ENCODE measurements at regions not wholly inside any gene's neighbourhood (a gene's known extent, or its start where the extent isn't known, plus 50 kb on each side); places are given as distances from the start of the nearest gene placed in this dataset.
"Not testable (repeated sequence)": the region's sequence is repeated elsewhere in the genome, so short reads cannot be mapped to it uniquely, and the experiment has no call there.

DNA sequence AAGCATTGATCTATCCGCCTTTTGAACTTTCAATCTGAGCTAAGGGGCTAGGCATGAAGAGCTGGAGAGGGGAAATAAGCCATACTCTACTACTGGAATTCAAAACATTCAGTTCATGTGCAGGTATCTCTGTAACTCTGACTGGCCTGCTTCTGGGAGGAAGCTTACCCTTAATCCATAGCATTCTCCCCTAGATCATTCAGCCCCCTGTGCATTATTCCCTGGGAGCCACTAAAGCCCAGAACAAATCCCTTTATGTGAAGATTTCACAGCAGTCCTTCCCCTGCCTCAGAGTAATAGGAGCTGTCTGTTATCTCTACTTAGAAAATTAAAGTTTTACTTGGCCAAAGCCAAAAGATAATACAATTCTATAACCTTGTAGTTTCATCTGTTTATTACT is 300.7 kb downstream of the SEC16B start:
- H3K4me1 ChIP-seq (ENCODE audit: control insufficient read depth in 4 of 4, insufficient read depth in 4 of 4, low read length in 3 of 4): no peaks in the 10 kb centered on the region
- no peaks in the 10 kb centered on the region for H3K27me3 ChIP-seq (ENCODE audit: control insufficient read depth in 4 of 4, insufficient read depth in 4 of 4, low read length in 3 of 4)
- 90% methylated on average over 1 of the region's 1 CpG for WGBS
- H3K36me3 ChIP-seq (ENCODE audit: control insufficient read depth in 4 of 4, insufficient read depth in 3 of 4, low read depth in 1 of 4, low read length in 3 of 4): no peaks in the 10 kb centered on the region
- no peak for TF ChIP-seq YY1 (IDR thresholded peaks at IDR 0.05)
- no peak overlapping the region for H3K9ac ChIP-seq (ENCODE audit: low read depth in 1 of 2, low read length in 2 of 2)
- H3K27ac ChIP-seq (ENCODE audit: low read depth in 1 of 2, low read length in 2 of 2): no peak overlapping the region
- DNase-seq (ENCODE audit: low spot score): no peak
- no peak overlapping the region for H3K4me3 ChIP-seq (ENCODE audit: low read depth in 1 of 3, low read length in 3 of 3)
- no peaks in the 10 kb centered on the region for H3K9me3 ChIP-seq (ENCODE audit: control insufficient read depth in 4 of 4, low read length in 3 of 4)

DNA sequence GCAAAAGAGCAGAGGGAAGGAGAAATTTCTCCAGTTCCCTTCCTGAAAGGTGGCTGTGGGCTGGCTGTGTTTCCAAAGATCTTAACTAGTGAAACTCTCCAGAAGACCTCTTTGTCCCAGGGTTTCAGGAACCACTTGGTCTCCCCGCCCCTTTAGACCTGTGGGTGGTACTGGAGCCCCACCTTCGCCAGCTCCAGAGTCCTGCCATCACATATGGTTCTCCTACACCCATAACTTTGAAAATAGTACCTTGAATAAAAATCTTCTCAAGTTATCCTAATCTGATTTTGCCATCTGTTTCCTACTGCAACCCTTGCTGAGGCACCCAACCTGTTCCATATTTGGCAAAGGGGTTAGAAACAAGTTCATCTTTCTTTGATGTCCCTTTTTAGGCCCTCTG is 303.9 kb downstream of the SEC16B start:
- H3K27me3 ChIP-seq (ENCODE audit: control insufficient read depth in 4 of 4, insufficient read depth in 4 of 4, low read length in 3 of 4): no peaks in the 10 kb centered on the region
- no peak for TF ChIP-seq HNF4A (conservative IDR thresholded peaks at IDR 0.05)
- TF ChIP-seq MAX (IDR thresholded peaks at IDR 0.05): no peak
- TF ChIP-seq EGR1 (IDR thresholded peaks at IDR 0.05; ENCODE audit: low read depth in 2 of 2): no peak
- no peak for TF ChIP-seq CTCF (IDR thresholded peaks at IDR 0.05; ENCODE audit: low read depth, low read length, missing input control)
- TF ChIP-seq FOXA2 (IDR thresholded peaks at IDR 0.05): no peak
- TF ChIP-seq NR2F2 (IDR thresholded peaks at IDR 0.05): no peak
- TF ChIP-seq, protein P1, sequence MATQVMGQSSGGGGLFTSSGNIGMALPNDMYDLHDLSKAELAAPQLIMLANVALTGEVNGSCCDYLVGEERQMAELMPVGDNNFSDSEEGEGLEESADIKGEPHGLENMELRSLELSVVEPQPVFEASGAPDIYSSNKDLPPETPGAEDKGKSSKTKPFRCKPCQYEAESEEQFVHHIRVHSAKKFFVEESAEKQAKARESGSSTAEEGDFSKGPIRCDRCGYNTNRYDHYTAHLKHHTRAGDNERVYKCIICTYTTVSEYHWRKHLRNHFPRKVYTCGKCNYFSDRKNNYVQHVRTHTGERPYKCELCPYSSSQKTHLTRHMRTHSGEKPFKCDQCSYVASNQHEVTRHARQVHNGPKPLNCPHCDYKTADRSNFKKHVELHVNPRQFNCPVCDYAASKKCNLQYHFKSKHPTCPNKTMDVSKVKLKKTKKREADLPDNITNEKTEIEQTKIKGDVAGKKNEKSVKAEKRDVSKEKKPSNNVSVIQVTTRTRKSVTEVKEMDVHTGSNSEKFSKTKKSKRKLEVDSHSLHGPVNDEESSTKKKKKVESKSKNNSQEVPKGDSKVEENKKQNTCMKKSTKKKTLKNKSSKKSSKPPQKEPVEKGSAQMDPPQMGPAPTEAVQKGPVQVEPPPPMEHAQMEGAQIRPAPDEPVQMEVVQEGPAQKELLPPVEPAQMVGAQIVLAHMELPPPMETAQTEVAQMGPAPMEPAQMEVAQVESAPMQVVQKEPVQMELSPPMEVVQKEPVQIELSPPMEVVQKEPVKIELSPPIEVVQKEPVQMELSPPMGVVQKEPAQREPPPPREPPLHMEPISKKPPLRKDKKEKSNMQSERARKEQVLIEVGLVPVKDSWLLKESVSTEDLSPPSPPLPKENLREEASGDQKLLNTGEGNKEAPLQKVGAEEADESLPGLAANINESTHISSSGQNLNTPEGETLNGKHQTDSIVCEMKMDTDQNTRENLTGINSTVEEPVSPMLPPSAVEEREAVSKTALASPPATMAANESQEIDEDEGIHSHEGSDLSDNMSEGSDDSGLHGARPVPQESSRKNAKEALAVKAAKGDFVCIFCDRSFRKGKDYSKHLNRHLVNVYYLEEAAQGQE (IDR thresholded peaks at IDR 0.05): no peak
- TF ChIP-seq GABPA (IDR thresholded peaks at IDR 0.05 in 1 of 2, conservative IDR thresholded peaks at IDR 0.05 in 1 of 2): no peak
- no peak for TF ChIP-seq ATF3 (IDR thresholded peaks at IDR 0.05)
- no peak for TF ChIP-seq ZBTB33 (IDR thresholded peaks at IDR 0.05)
- TF ChIP-seq HNF4G (IDR thresholded peaks at IDR 0.05): no peak
- no peak for TF ChIP-seq FOXA1 (IDR thresholded peaks at IDR 0.05)
- TF ChIP-seq YY1 (IDR thresholded peaks at IDR 0.05): no peak

DNA sequence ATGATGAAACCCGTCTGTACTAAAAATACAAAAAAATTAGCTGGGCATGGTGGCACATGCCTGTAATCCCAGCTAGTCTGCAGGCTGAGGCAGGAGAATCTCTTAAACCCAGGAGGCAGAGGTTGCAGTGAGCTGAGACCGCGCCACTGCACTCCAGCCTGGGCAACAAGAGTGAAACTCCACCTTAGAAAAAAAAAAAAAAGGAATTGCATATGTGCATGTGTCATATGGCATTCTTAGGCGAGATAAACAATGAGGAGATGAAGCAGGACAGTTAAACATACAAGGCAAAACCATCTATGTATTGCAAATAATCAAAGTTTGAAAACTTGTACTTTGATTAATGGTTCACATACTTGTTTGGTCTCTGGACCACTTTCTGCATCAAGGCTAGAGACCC is 305.1 kb downstream of the SEC16B start:
- not testable (repeated sequence) for DNase-seq (ENCODE audit: low spot score); H3K36me3 ChIP-seq (ENCODE audit: control insufficient read depth in 4 of 4, insufficient read depth in 3 of 4, low read depth in 1 of 4, low read length in 3 of 4); H3K9ac ChIP-seq (ENCODE audit: low read depth in 1 of 2, low read length in 2 of 2); H3K4me3 ChIP-seq (ENCODE audit: low read depth in 1 of 3, low read length in 3 of 3); H3K4me1 ChIP-seq (ENCODE audit: control insufficient read depth in 4 of 4, insufficient read depth in 4 of 4, low read length in 3 of 4); H3K27ac ChIP-seq (ENCODE audit: low read depth in 1 of 2, low read length in 2 of 2); H3K9me3 ChIP-seq (ENCODE audit: control insufficient read depth in 4 of 4, low read length in 3 of 4); H3K27me3 ChIP-seq (ENCODE audit: control insufficient read depth in 4 of 4, insufficient read depth in 4 of 4, low read length in 3 of 4)
- WGBS: 91% methylated on average over 4 of the region's 4 CpGs

More for the DNA sequence above, 303.9 kb downstream of the SEC16B start:
- Histone ChIP-seq H3K36me3 (ENCODE audit: control insufficient read depth in 4 of 4, insufficient read depth in 3 of 4, low read depth in 1 of 4, low read length in 3 of 4) (no peaks in the 10 kb centered on the region), H3K9ac (ENCODE audit: low read depth in 1 of 2, low read length in 2 of 2) (no peak overlapping the region), H3K9me3 (ENCODE audit: control insufficient read depth in 4 of 4, low read length in 3 of 4) (no peaks in the 10 kb centered on the region), H3K27ac (ENCODE audit: low read depth in 1 of 2, low read length in 2 of 2) (no peak overlapping the region), H3K4me3 (ENCODE audit: low read depth in 1 of 3, low read length in 3 of 3) (no peak overlapping the region), H3K4me1 (ENCODE audit: control insufficient read depth in 4 of 4, insufficient read depth in 4 of 4, low read length in 3 of 4) (no peaks in the 10 kb centered on the region)
- WGBS: 83% methylated on average over 2 of the region's 2 CpGs
- DNase-seq (ENCODE audit: low spot score): no peak
